Skin of body (tissue), 1 donor: ENCODE measurements at regions not wholly inside any gene's neighbourhood (a gene's known extent, or its start where the extent isn't known, plus 50 kb on each side); places are given as distances from the start of the nearest gene placed in this dataset.

Experiments
- DNase-seq: peaks from one replicate; lab custom pipeline; 2025; lab: John Stamatoyannopoulos, UW

DNA sequence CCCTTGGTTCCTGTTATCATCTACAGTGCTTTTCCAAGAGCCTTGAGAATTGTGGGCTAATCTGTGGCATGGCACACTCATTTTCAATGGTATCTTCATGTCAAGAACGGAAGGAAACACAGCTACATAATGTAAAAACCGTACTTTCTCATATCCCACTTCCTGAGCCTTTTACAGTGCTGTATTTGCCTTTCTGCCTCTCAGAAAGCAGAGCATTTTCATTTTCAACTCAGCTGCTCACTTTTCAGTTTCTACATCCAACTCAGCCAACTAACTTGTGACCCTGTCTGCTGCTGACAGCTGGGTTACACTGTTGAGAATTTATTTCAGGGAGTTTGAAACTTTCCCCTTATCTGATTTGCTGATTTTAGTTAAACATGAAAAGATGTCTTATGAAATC lies 875.8 kb upstream of the KCND2 start:
- no peak for DNase-seq

GRCh38 chr7:119408596-119408995 lies 864.4 kb upstream of the KCND2 start:
- DNase-seq, result no peak

- DNase-seq, result no peak
Measured at GRCh38 chr7:119413314-119413805, 859.6 kb upstream of the KCND2 start.

GRCh38 chr7:119415682-119416081 lies 857.3 kb upstream of the KCND2 start:
- DNase-seq, result no peak

GRCh38 chr7:119421657-119422056 lies 851.3 kb upstream of the KCND2 start:
- DNase-seq, result no peak

DNA sequence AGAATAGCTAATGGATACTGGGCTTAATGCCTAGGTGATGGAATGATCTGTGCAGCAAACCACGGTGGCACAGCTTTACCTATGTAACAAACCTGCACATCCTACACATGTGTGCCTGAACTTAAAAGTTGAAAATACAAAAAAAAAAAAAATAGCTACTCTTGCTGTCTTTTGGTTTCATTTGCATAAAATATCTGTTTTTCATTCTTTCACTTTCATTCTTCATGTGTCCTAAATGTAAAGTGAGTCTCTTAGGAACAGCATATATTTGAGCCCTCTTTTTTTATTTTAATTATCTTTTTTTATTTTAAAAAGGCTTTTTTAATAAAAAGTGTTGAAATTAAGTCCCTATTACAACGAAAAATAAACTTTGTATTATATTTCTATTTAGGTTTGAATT lies 836.1 kb upstream of the KCND2 start:
- no peak for DNase-seq

DNA sequence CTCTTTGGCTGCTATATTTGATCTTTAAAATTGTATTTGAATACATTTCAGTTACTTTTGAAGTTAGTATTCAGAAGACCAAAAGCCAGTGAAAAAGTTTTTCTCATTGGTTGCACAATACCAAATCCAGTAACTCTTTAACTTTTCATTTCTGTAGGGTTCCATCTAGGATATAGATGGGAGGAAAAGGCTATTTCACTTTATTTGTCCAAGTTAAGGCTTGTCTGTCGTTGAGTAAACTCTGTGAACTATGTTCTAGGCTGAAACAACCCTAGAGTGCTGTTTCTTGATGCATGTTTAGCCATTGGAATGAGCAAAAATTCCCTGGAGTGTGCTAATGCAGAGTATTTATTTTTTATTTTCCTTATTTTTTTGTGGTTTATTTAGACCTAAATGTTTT lies 834.7 kb upstream of the KCND2 start:
- no peak for DNase-seq

- DNase-seq, result no peak
Measured at GRCh38 chr7:119439192-119439591, 833.8 kb upstream of the KCND2 start.

DNA sequence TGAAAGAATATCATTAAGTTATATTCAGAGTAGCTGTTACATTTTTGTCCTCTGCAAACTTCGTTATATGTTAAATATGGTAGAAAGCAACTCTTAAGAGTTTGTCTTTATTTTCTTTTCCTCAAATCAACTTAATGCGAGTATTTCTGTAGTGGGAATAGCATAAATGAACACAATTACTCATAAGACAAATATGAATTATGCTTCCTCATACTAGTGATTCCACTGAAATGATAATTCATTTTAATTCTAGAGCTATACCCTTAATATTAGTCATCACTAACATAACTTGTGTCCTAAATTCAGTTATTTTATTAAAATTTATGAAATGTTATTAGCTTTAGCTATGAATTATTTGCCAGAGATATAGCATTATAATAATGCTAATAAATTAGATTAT lies 820.6 kb upstream of the KCND2 start:
- no peak for DNase-seq

GRCh38 chr7:119465798-119466305 lies 807.1 kb upstream of the KCND2 start:
- DNase-seq, result no peak

DNA sequence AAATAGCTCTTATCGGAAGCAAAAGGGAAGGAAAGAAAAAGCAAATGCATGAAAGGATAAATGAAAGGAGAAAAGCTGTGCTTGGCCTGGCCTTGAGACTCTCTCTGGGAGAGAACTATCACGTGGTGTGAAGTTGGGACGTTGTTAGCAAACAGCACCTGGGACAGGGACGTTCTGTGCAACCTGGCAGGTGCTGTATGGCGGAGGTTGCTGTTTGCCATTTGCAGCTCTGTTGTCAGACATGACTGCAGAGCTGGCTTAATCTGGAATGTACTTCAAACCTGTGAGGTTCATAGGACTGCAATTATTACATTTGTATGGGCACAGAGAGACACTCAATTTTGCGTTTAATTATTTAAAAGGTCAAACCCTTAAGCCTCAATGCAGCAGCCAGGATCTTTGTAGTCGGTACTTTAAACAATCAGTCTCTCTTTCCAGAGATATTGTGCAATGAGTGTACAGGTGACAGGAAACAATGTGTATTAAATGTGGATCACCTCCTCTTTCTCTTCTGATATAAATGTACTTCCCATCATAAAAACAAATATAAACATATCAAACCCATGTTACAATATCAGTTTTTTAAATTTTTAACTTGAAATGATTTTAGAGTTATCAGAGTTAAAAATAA lies 800.5 kb upstream of the KCND2 start:
- DNase-seq, result no peak

DNA sequence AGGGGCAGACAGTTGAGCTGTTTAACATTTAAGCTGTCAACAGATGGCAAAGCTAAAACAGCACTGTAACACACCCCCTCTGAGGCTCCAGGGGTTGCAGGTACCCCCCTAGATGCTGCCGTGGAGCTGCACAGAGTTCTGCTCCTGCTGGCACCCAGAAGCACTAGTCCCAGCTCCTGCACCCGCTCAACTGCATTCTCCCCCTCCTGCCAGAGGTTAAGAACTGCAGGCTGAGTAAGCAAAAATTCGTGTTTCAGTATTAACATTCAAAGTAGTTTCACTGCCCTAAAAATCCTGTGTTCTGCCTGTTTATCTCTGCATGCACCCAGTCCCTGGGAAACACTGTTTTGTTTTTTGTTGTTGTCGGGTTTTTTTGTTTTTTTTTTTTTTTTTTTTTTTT lies 790.8 kb upstream of the KCND2 start:
- DNase-seq, result no peak

GRCh38 chr7:119482671-119483070 lies 790.3 kb upstream of the KCND2 start:
- DNase-seq, result no peak

- no peak for DNase-seq
Measured at GRCh38 chr7:119483364-119483763, 789.6 kb upstream of the KCND2 start.

- DNase-seq, result no peak
Measured at GRCh38 chr7:119514326-119514725, 758.6 kb upstream of the KCND2 start.

- DNase-seq, result no peak
Measured at GRCh38 chr7:119515214-119515613, 757.8 kb upstream of the KCND2 start.

- DNase-seq, result no peak
Measured at GRCh38 chr7:119515962-119516361, 757.0 kb upstream of the KCND2 start.

GRCh38 chr7:119522263-119522662 lies 750.7 kb upstream of the KCND2 start:
- no peak for DNase-seq

GRCh38 chr7:119522698-119523097 lies 750.3 kb upstream of the KCND2 start:
- no peak for DNase-seq

GRCh38 chr7:119545118-119545517 lies 727.9 kb upstream of the KCND2 start:
- no peak for DNase-seq

- DNase-seq, result no peak
Measured at GRCh38 chr7:119555788-119556187, 717.2 kb upstream of the KCND2 start.

DNA sequence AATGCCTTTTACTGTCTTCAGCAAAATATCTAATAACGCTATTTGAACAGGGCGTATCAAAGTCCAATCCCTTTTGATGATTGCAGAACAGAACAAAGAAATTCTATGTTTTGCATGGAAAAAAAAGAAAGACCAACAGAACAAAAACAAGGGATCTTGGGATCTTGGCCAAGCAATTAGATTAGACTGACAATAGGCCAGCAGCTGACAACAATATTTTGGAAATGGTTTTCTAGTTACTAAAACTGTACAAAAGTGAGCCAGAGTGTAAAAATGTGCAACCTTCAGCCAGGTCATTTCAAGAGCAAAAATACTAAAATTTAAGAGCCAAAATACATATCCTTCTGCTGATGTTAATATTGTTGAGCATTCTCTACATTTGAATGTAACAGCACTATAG lies 716.5 kb upstream of the KCND2 start:
- DNase-seq, result peak; percentile 3

DNA sequence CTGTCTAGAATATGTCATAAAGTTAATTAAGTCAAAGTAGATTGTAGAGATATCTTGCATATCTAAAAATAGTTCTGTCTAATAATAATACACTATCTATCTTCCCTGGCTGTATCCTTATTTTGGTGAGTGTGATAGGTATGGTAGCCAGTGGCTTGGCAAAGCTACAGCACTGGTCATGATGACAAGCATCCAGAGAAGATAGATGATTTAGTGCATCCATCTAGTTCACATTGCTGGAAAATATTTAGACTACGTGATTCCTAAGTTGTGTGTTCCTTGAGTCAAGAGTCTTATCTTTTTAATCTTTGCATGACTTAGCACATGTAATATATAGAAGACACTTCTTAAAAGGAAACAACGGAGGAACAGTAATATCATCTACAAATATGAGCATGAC lies 711.2 kb upstream of the KCND2 start:
- no peak for DNase-seq

GRCh38 chr7:119562839-119563238 lies 710.1 kb upstream of the KCND2 start:
- no peak for DNase-seq
